Brain microvascular endothelial cell (primary cell): ENCODE measurements at regions not wholly inside any gene's neighbourhood (a gene's known extent, or its start where the extent isn't known, plus 50 kb on each side); places are given as distances from the start of the nearest gene placed in this dataset.

ENCODE experiments used
- DNase-seq: peaks from one replicate; pipeline ENCODE4 v3.0.0-alpha.2; 2020
- H3K27ac ChIP-seq: fragments of 250-450 bp; sonication (Bioruptor Pico); 2 replicates; pipeline ENCODE4 v1.5.1; 2020; ENCODE audit warnings: mild to moderate bottlenecking, moderate library complexity
- H3K27me3 ChIP-seq: fragments of 250-450 bp; sonication (Bioruptor Pico); replicated peaks from 2 replicates; pipeline ENCODE4 v1.5.1; 2020; ENCODE audit warnings: mild to moderate bottlenecking
- H3K36me3 ChIP-seq: fragments of 250-450 bp; sonication (Bioruptor Pico); replicated peaks from 2 replicates; pipeline ENCODE4 v1.5.1; 2020; ENCODE audit warnings: mild to moderate bottlenecking
- H3K4me3 ChIP-seq: 2 replicates; pipeline ENCODE4 v1.5.1; 2011; ENCODE audit warnings: low read depth, mild to moderate bottlenecking, control low read depth, low read length, moderate library complexity
- in situ Hi-C: cut with HindIII; loops from 2 replicates; pipeline ENCODE4 v1.10.0; 2017; ENCODE audit warnings: low sequenced_read_pairs, low pct_ligation_motif_present
- TF ChIP-seq, protein P1 (sequence below): IDR thresholded peaks from 2 replicates; pipeline ENCODE4 v1.5.1; 2011; ENCODE audit warnings: low read depth, mild to moderate bottlenecking, moderate library complexity, low read length, control low read depth, inconsistent platforms; ENCODE audit errors: missing control alignments

DNA sequence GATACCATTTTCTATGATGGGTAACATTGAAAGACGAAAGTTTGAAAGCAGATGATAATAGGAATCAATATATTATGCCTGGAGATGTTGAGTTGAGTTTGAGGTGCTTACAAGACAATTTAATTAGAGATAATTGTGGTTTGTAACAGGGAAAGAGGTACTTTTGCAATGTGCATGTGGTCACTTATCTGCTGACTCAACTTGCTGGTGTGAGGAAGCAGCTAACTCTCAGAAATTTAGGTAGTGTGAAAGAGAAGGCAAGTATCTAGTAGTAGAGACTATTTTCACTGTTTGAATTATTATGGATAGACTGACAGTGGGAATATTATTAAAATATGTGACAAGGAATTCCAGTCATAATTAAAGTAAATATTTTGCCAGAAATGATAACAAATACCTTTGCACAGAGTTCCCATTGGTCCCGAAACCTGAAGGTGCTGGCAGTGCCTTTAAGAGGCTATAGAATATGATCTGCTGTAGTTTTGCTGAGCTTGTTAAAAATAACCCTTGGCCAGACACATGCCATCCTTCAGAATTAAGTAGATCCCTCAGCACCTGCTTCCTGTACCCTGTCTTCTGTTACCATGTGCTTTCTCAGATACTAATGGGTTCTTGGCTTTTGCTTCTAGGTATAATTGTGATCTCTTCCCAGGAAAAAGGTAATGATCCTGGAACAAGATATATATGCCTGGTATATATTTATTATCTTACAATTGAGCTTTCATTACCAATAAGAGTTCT lies 315.9 kb downstream of the BCHE start:
- no peaks in the 10 kb centered on the region for H3K36me3 ChIP-seq
- TF ChIP-seq, protein P1, sequence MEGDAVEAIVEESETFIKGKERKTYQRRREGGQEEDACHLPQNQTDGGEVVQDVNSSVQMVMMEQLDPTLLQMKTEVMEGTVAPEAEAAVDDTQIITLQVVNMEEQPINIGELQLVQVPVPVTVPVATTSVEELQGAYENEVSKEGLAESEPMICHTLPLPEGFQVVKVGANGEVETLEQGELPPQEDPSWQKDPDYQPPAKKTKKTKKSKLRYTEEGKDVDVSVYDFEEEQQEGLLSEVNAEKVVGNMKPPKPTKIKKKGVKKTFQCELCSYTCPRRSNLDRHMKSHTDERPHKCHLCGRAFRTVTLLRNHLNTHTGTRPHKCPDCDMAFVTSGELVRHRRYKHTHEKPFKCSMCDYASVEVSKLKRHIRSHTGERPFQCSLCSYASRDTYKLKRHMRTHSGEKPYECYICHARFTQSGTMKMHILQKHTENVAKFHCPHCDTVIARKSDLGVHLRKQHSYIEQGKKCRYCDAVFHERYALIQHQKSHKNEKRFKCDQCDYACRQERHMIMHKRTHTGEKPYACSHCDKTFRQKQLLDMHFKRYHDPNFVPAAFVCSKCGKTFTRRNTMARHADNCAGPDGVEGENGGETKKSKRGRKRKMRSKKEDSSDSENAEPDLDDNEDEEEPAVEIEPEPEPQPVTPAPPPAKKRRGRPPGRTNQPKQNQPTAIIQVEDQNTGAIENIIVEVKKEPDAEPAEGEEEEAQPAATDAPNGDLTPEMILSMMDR: no peak
- H3K27ac ChIP-seq: no peak overlapping the region
- no peak for DNase-seq
- in situ Hi-C loops: no loop called here
- H3K4me3 ChIP-seq: no peak overlapping the region
- H3K27me3 ChIP-seq: no peaks in the 10 kb centered on the region

DNA sequence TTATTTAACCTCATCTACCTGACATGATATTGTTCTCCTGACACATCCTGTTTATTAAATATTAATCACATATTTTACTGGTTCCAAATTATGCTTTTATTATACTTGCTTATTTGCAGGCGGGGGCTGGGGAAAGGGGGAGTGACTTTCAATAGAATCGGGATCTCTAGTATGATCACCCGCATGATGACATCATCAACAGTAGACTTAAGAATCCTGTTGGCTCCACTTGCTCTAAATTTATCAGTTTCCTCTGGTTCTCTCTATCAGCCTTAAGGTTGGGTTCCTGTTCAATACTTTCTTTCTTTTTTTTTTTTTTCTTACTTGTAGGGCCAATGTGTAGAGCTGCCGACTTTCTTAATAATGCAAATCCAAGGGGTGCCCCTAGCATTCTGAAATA lies 317.5 kb downstream of the BCHE start:
- no peak for DNase-seq
- no peaks in the 10 kb centered on the region for H3K27me3 ChIP-seq
- H3K4me3 ChIP-seq: no peak overlapping the region
- TF ChIP-seq, protein P1: no peak
- in situ Hi-C loops: no loop called here
- no peaks in the 10 kb centered on the region for H3K36me3 ChIP-seq
- H3K27ac ChIP-seq: no peak overlapping the region

DNA sequence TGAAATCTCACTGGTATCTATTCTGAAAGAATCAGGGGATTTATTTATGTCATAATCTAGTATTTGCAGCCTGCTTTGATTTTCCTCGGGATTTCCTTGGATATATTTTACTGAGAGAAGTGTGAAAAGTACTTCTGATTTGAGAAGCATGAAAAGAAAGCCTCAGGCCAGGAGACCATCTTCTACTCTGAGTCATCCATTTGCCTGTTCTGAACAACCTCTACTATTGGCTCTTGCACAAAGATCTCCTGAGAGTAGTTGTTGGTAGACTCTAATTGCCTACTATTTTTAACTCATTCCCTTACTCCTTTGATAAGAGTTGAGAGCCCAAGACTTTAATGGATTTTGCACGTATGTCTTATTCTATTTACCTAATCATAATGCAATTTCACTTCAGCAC lies 318.9 kb downstream of the BCHE start:
- Histone ChIP-seq H3K27ac (no peak overlapping the region), H3K36me3 (no peaks in the 10 kb centered on the region), H3K27me3 (no peaks in the 10 kb centered on the region), H3K4me3 (no peak overlapping the region)
- TF ChIP-seq, protein P1: no peak
- in situ Hi-C loops: no loop called here
- no peak for DNase-seq

DNA sequence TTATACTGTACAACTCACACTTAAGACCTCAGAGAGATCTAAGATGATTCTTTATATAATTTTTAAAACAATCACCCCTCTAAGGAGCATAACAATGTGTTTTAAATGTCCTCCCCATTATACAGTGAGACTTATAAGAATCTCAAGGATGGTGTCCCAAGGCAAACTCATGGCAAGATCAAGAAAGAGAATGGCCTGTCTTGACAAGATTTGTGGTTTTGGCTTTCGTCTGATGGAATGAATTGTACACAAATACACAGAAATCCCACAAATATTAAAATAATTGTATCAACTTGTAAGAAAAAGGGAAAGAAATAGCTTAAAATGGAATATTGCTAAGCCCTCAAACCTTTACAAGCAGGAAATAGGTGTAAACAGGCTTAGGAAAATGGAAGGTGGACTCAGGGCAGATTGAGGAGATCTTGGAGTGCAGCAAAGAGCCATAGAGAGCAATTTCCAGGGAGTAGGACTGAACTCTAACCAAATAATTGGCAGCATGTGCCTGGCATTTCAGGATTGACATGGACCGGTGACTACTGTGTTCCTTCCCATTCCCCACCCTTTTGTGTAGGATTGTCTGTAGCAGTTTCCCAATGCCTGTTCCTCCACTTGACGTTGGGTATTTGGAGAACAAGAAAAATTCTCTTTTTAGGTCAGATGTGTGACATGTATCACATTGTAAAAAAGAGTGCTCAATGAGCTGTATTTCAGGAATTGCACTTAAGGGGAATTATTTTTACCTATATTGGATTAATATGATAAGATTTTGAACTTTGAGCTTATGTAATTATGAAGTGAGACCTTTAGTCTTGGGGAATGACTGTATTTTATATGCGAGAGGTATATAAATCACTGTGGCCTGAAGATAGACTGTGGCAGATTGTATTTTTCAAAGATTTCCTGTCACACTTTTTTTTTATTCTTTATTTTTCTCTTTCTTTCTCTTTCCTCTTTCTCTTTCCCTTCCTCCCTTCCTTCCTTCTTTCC lies 317.8 kb upstream of the SLITRK3 start:
- H3K27me3 ChIP-seq: no peaks in the 10 kb centered on the region
- no peak overlapping the region for H3K27ac ChIP-seq
- DNase-seq: no peak
- TF ChIP-seq, protein P1: no peak
- no peaks in the 10 kb centered on the region for H3K36me3 ChIP-seq
- no peak overlapping the region for H3K4me3 ChIP-seq
- in situ Hi-C loops: no loop called here

DNA sequence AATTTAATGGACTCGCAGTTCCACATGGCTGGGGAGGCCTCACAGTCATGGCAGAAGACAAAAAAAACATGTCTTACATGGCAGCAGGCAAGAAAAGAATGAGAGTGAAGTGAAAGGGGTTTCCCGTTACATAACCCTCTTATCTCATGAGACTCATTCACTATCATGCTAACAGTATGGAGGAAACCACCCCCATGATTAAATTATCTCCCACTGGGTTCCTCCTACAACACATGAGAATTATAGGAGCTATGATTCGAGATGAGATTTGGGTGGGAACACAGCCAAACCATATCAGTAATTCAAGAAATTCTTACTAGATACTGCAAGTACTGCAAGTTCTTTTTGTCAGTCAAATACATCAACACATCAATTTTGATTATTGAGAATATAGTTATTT lies 311.4 kb upstream of the SLITRK3 start:
- TF ChIP-seq, protein P1: no peak
- no peaks in the 10 kb centered on the region for H3K36me3 ChIP-seq
- in situ Hi-C loops: no loop called here
- no peak overlapping the region for H3K27ac ChIP-seq
- no peak overlapping the region for H3K4me3 ChIP-seq
- DNase-seq: no peak
- no peaks in the 10 kb centered on the region for H3K27me3 ChIP-seq
